Endothelial cell of umbilical vein (primary cell): ENCODE measurements at regions not wholly inside any gene's neighbourhood (a gene's known extent, or its start where the extent isn't known, plus 50 kb on each side); places are given as distances from the start of the nearest gene placed in this dataset.

Experiments used
- BruUV-seq: library from RNA; stranded (reverse); fragments of 400-500 nt; replicated peaks from 2 replicates; lab custom pipeline; 2021; lab: Mats Ljungman, UMichigan
- CTCF ChIA-PET: fragments of 300-600, 350-600 bp; sonication (Branson Sonifier 250); formaldehyde crosslinking; loops from one replicate; lab custom pipeline; 2021; ENCODE audit warnings: antibody characterized with exemption, inconsistent platforms; lab: Charles Lee
- POLR2A ChIA-PET: fragments of 300-600, 350-600 bp; sonication (Branson Sonifier 250); formaldehyde crosslinking; loops from one replicate; lab custom pipeline; 2021; ENCODE audit warnings: antibody characterized with exemption, inconsistent platforms; lab: Charles Lee
- DNase-seq: peaks from one replicate; pipeline ENCODE4 v3.0.0-alpha.2; 2011; ENCODE audit warnings: low read depth, low spot score
- FAIRE-seq: peaks from 2 replicates; lab custom pipeline; 2011; peaks lifted over from hg19 to GRCh38; lab: Jason Lieb, UNC
- H2AFZ ChIP-seq: 2 replicates; pipeline ENCODE4 v1.6.0; 2012; ENCODE audit warnings: low read depth, low read length, control low read depth, inconsistent platforms
- H3K27ac ChIP-seq: 2 replicates; pipeline ENCODE4 v1.5.1; 2011; ENCODE audit warnings: low read depth, mild to moderate bottlenecking, control low read depth, low read length, moderate library complexity; ENCODE audit not compliant: insufficient read depth
- H3K27me3 ChIP-seq, 2 experiments: 2 replicates each; pipeline versions ENCODE4 v1.6.0 to v1.6.1; 2011; ENCODE audit warnings: low read length in 2 of 2, mixed read lengths in 1 of 2; ENCODE audit not compliant: control insufficient read depth in 2 of 2, insufficient read depth in 2 of 2
- H3K36me3 ChIP-seq, 2 experiments: 2 replicates in 1 of 2; 3 replicates in 1 of 2; pipeline ENCODE4 v1.5.1; 2011; ENCODE audit warnings: low read length in 2 of 2, mild to moderate bottlenecking in 1 of 2, moderate library complexity in 1 of 2; ENCODE audit not compliant: control insufficient read depth in 2 of 2, insufficient read depth in 2 of 2; ENCODE audit errors: extremely low read depth in 1 of 2
- H3K4me1 ChIP-seq: 3 replicates; pipeline ENCODE4 v1.5.1; 2011; ENCODE audit warnings: mild to moderate bottlenecking, low read length; ENCODE audit not compliant: control insufficient read depth, insufficient read depth; ENCODE audit errors: extremely low read depth
- H3K4me2 ChIP-seq: 2 replicates; pipeline ENCODE4 v1.6.1; 2011; ENCODE audit warnings: low read length, control low read depth, mixed read lengths; ENCODE audit not compliant: insufficient read depth
- H3K4me3 ChIP-seq, 3 experiments: fragments of 200-600 bp in 1 of 3; sonication (generic), shearing (Covaris generic) in 1 of 3; replicated peaks in 1 of 3; 2 replicates each; pipeline ENCODE4 v1.5.1; 2011 to 2016; ENCODE audit warnings: control low read depth in 3 of 3, low read length in 3 of 3, mild to moderate bottlenecking in 2 of 3, inconsistent platforms in 1 of 3, low read depth in 1 of 3, moderate library complexity in 1 of 3; ENCODE audit not compliant: insufficient read depth in 1 of 3
- H3K79me2 ChIP-seq: 2 replicates; pipeline ENCODE4 v1.6.0; 2012; ENCODE audit warnings: low read length, inconsistent platforms; ENCODE audit not compliant: control insufficient read depth, insufficient read depth
- H3K9ac ChIP-seq: replicated peaks from 2 replicates; pipeline ENCODE3; 2011; ENCODE audit warnings: low read length, control low read depth; ENCODE audit not compliant: insufficient read depth; ENCODE audit errors: extremely low read depth
- H3K9me1 ChIP-seq: replicated peaks from 3 replicates; pipeline ENCODE4 v1.6.0; 2011; ENCODE audit warnings: mild to moderate bottlenecking, low read length; ENCODE audit not compliant: control insufficient read depth, insufficient read depth; ENCODE audit errors: extremely low read depth
- H3K9me3 ChIP-seq: replicated peaks from 2 replicates; pipeline ENCODE4 v1.5.1; 2012; ENCODE audit warnings: low read length, inconsistent platforms; ENCODE audit not compliant: control insufficient read depth, insufficient read depth
- H4K20me1 ChIP-seq: replicated peaks from 2 replicates; pipeline ENCODE3; 2011; ENCODE audit warnings: mild to moderate bottlenecking, low read length; ENCODE audit not compliant: control insufficient read depth, insufficient read depth; ENCODE audit errors: extremely low read depth
- EZH2 ChIP-seq: IDR thresholded peaks from 2 replicates; pipeline ENCODE4 v1.6.1; 2012; ENCODE audit warnings: borderline replicate concordance, low read depth, mild to moderate bottlenecking, moderate library complexity, low read length, inconsistent platforms; ENCODE audit not compliant: severe bottlenecking
- FOS ChIP-seq: IDR thresholded peaks from 2 replicates; pipeline ENCODE4 v1.6.1; 2011; ENCODE audit warnings: mild to moderate bottlenecking, low read length, moderate library complexity, borderline replicate concordance; ENCODE audit not compliant: insufficient read depth
- GATA2 ChIP-seq: IDR thresholded peaks from 2 replicates; pipeline ENCODE4 v1.7.0; 2011; ENCODE audit warnings: low read depth, mild to moderate bottlenecking, moderate library complexity, mixed read lengths, low read length; ENCODE audit not compliant: insufficient read length, insufficient read depth
- JUN ChIP-seq: IDR thresholded peaks from 2 replicates; pipeline ENCODE4 v1.6.1; 2011; ENCODE audit warnings: borderline replicate concordance, low read depth; ENCODE audit not compliant: insufficient read length, insufficient read depth
- MYC ChIP-seq: IDR thresholded peaks from one replicate; pipeline ENCODE4 v1.6.1; 2011; ENCODE audit warnings: mild to moderate bottlenecking, low read depth, low read length
- POLR2A ChIP-seq: IDR thresholded peaks from 2 replicates; pipeline ENCODE4 v1.6.1; 2012; ENCODE audit warnings: low read depth, mild to moderate bottlenecking, control low read depth, low read length
- POLR2AphosphoS5 ChIP-seq: IDR thresholded peaks from 2 replicates; pipeline ENCODE4 v1.6.1; 2012; ENCODE audit warnings: low read depth, mild to moderate bottlenecking, control low read depth, low read length, moderate library complexity; ENCODE audit not compliant: insufficient read depth
- dilution Hi-C: fragments of 300-500 bp; cut with MboI; formaldehyde crosslinking; loops from one replicate; pipeline ENCODE4 v1.15.0; 2019; ENCODE audit warnings: low sequenced_read_pairs; ENCODE audit not compliant: extremely low pct_ligation_motif_present
- intact Hi-C: fragments of 100-400 bp; cut with micrococcal nuclease; formaldehyde crosslinking; loops from one replicate; pipeline ENCODE4 v1.10.0; 2022
- TF ChIP-seq, protein P1 (sequence below), 2 donors: IDR thresholded peaks; 1 replicate in 1 of 2; 2 replicates in 1 of 2; pipeline ENCODE4 v1.5.1; 2011; ENCODE audit warnings: low read length in 2 of 2, mild to moderate bottlenecking in 2 of 2, moderate library complexity in 2 of 2, control low read depth in 1 of 2, inconsistent platforms in 1 of 2, low read depth in 1 of 2; ENCODE audit not compliant: insufficient read depth in 1 of 2; ENCODE audit errors: extremely low read depth in 1 of 2
- TF ChIP-seq, protein P2 (sequence below): IDR thresholded peaks from 2 replicates; pipeline ENCODE4 v1.6.1; 2011; ENCODE audit not compliant: insufficient read depth, insufficient read length

DNA sequence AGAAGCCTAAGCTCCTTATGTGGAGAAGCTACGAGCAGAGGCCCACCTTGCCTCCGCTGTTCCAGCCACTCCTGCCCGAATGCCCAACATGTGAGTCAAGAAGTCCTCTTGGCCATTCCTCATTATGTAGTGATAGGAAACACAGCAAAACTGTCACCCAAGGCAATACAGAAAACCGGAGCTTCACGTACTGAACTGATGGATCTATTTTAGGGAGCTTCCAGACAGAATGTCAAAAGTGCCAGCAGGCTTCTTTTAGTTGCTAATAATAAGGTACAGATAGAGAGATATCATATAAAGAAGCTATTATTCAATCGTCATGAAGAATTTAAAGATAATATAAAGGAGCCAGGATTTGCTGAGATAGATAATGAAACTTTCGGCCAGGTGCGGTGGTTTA, 91.6 kb upstream of the SYT10 start:
- no peaks in the 10 kb centered on the region for H3K9me1 ChIP-seq
- CTCF ChIA-PET = no interaction called here
- H3K36me3 ChIP-seq = no peaks in the 10 kb centered on the region
- no peaks in the 10 kb centered on the region for H3K9me3 ChIP-seq
- FAIRE-seq = no peak
- H3K27me3 ChIP-seq = no peaks in the 10 kb centered on the region
- intact Hi-C loops = no loop called here
- no peak overlapping the region for H3K4me3 ChIP-seq
- BruUV-seq = no TSS peak
- dilution Hi-C loops = no loop called here
- TF ChIP-seq POLR2AphosphoS5 (no peak), EZH2 (no peak), MYC (no peak), POLR2A (no peak), FOS (no peak), GATA2 (no peak), JUN (no peak)
- TF ChIP-seq, protein P1, sequence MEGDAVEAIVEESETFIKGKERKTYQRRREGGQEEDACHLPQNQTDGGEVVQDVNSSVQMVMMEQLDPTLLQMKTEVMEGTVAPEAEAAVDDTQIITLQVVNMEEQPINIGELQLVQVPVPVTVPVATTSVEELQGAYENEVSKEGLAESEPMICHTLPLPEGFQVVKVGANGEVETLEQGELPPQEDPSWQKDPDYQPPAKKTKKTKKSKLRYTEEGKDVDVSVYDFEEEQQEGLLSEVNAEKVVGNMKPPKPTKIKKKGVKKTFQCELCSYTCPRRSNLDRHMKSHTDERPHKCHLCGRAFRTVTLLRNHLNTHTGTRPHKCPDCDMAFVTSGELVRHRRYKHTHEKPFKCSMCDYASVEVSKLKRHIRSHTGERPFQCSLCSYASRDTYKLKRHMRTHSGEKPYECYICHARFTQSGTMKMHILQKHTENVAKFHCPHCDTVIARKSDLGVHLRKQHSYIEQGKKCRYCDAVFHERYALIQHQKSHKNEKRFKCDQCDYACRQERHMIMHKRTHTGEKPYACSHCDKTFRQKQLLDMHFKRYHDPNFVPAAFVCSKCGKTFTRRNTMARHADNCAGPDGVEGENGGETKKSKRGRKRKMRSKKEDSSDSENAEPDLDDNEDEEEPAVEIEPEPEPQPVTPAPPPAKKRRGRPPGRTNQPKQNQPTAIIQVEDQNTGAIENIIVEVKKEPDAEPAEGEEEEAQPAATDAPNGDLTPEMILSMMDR (IDR thresholded peaks at IDR 0.05; ENCODE audit: extremely low read depth in 1 of 2, insufficient read depth in 1 of 2, low read depth in 1 of 2, low read length in 2 of 2) = no peak
- TF ChIP-seq, protein P2, sequence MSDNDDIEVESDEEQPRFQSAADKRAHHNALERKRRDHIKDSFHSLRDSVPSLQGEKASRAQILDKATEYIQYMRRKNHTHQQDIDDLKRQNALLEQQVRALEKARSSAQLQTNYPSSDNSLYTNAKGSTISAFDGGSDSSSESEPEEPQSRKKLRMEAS = no peak
- no peak overlapping the region for H3K9ac ChIP-seq
- H3K4me2 ChIP-seq = no peak overlapping the region
- no peak overlapping the region for H3K27ac ChIP-seq
- DNase-seq = no peak
- H3K79me2 ChIP-seq = no peaks in the 10 kb centered on the region
- H2AFZ ChIP-seq = no peak overlapping the region
- H4K20me1 ChIP-seq = no peaks in the 10 kb centered on the region
- H3K4me1 ChIP-seq = no peaks in the 10 kb centered on the region
- POLR2A ChIA-PET = no interaction called here
